Neural cell (in vitro differentiated cells): ENCODE measurements at regions not wholly inside any gene's neighbourhood (a gene's known extent, or its start where the extent isn't known, plus 50 kb on each side); places are given as distances from the start of the nearest gene placed in this dataset.

ENCODE experiments used
- H2AFZ ChIP-seq: fragments of 200-600, 300-800 bp; sonication (generic), shearing (Covaris generic); 2 replicates; pipeline ENCODE4 v1.6.0; 2014; ENCODE audit warnings: low read depth, mild to moderate bottlenecking, antibody characterized with exemption, low read length, moderate library complexity
- H3F3A ChIP-seq: fragments of 200-600 bp; shearing (Covaris generic); 2 replicates; pipeline ENCODE4 v1.6.1; 2016; ENCODE audit warnings: mild to moderate bottlenecking, moderate library complexity, mixed read lengths, antibody characterized with exemption, low read length; ENCODE audit not compliant: insufficient read depth, poor library complexity, severe bottlenecking
- H3K27ac ChIP-seq: fragments of 200-600, 300-800 bp; sonication (generic), shearing (Covaris generic); 2 replicates; pipeline ENCODE4 v1.5.1; 2014; ENCODE audit warnings: mild to moderate bottlenecking, low read length, moderate library complexity
- H3K27me3 ChIP-seq: fragments of 300-800, 200-600 bp; sonication (generic), shearing (Covaris generic); 2 replicates; pipeline ENCODE4 v1.6.0; 2014; ENCODE audit warnings: mild to moderate bottlenecking, low read depth, low read length, moderate library complexity; ENCODE audit not compliant: insufficient read depth
- H3K36me3 ChIP-seq: fragments of 300-800, 200-600 bp; sonication (generic), shearing (Covaris generic); 2 replicates; pipeline ENCODE4 v1.5.1; 2014; ENCODE audit warnings: mild to moderate bottlenecking, antibody characterized with exemption, low read length, moderate library complexity; ENCODE audit not compliant: insufficient read depth
- H3K4me2 ChIP-seq: fragments of 300-800, 200-600 bp; sonication (generic), shearing (Covaris generic); 2 replicates; pipeline ENCODE4 v1.6.0; 2014; ENCODE audit warnings: mild to moderate bottlenecking, low read length
- H3K4me3 ChIP-seq: fragments of 300-800, 200-600 bp; sonication (generic), shearing (Covaris generic); 2 replicates; pipeline ENCODE4 v1.5.1; 2014; ENCODE audit warnings: mild to moderate bottlenecking, low read length, moderate library complexity
- H3K79me2 ChIP-seq: fragments of 200-600 bp; shearing (Covaris generic); replicated peaks from 2 replicates; pipeline ENCODE4 v1.6.0; 2014; ENCODE audit warnings: mild to moderate bottlenecking, low read length, moderate library complexity; ENCODE audit not compliant: insufficient read depth
- H3K9ac ChIP-seq: fragments of 300-800, 200-600 bp; sonication (generic), shearing (Covaris generic); 2 replicates; pipeline ENCODE4 v1.6.1; 2016; ENCODE audit warnings: mild to moderate bottlenecking, low read length, mixed read lengths
- H3K9me2 ChIP-seq: fragments of 200-600 bp; shearing (Covaris generic); 2 replicates; pipeline ENCODE4 v1.6.1; 2016; ENCODE audit warnings: mild to moderate bottlenecking, low read length, mixed read lengths; ENCODE audit not compliant: insufficient read depth
- H3K9me3 ChIP-seq: fragments of 200-600, 300-800 bp; sonication (generic), shearing (Covaris generic); 2 replicates; pipeline ENCODE4 v1.6.1; 2016; ENCODE audit warnings: mild to moderate bottlenecking, mixed run types, low read length, moderate library complexity, mixed read lengths
- H4K20me1 ChIP-seq: fragments of 200-600 bp; shearing (Covaris generic); 2 replicates; pipeline ENCODE4 v1.6.1; 2016; ENCODE audit warnings: mild to moderate bottlenecking, mixed run types; ENCODE audit not compliant: insufficient read depth
- EP300 ChIP-seq: fragments of 450-650 bp; conservative IDR thresholded peaks from 2 replicates; pipeline ENCODE4 v1.6.1; 2014; ENCODE audit warnings: antibody characterized with exemption, mild to moderate bottlenecking, moderate library complexity; ENCODE audit not compliant: poor library complexity, severe bottlenecking
- EZH2 ChIP-seq: fragments of 200-600, 300-800 bp; shearing (Covaris generic), sonication (generic); IDR thresholded peaks from 2 replicates; pipeline ENCODE4 v1.6.1; 2014; ENCODE audit warnings: antibody characterized with exemption, low read length, borderline replicate concordance, mild to moderate bottlenecking; ENCODE audit not compliant: insufficient read depth, poor library complexity, severe bottlenecking
- MXI1 ChIP-seq: fragments of 450-650 bp; conservative IDR thresholded peaks from 2 replicates; pipeline ENCODE4 v1.6.1; 2014; ENCODE audit warnings: antibody characterized with exemption, mild to moderate bottlenecking; ENCODE audit not compliant: poor library complexity, severe bottlenecking
- POLR2AphosphoS5 ChIP-seq: IDR thresholded peaks from 2 replicates; pipeline ENCODE4 v1.6.1; 2012
- RAD21 ChIP-seq: fragments of 450-650 bp; conservative IDR thresholded peaks from 2 replicates; pipeline ENCODE4 v1.6.1; 2014; ENCODE audit warnings: antibody characterized with exemption, mild to moderate bottlenecking, moderate library complexity
- REST ChIP-seq: IDR thresholded peaks from 2 replicates; pipeline ENCODE4 v1.6.1; 2012; ENCODE audit warnings: borderline replicate concordance
- SMC3 ChIP-seq: fragments of 450-650 bp; conservative IDR thresholded peaks from 2 replicates; pipeline ENCODE4 v1.6.1; 2014; ENCODE audit warnings: antibody characterized with exemption, mild to moderate bottlenecking, moderate library complexity; ENCODE audit not compliant: poor library complexity
- TAF1 ChIP-seq: IDR thresholded peaks from 2 replicates; pipeline ENCODE4 v1.6.1; 2012; ENCODE audit warnings: low read depth
- TF ChIP-seq, protein P1 (sequence below): fragments of 450-650 bp; IDR thresholded peaks from 2 replicates; pipeline ENCODE4 v1.5.1; 2014; ENCODE audit warnings: antibody characterized with exemption, mild to moderate bottlenecking, moderate library complexity; ENCODE audit not compliant: poor library complexity, severe bottlenecking

- Histone ChIP-seq H3K9me3 (no peaks in the 10 kb centered on the region), H3F3A (no peaks in the 10 kb centered on the region), H3K36me3 (no peaks in the 10 kb centered on the region), H4K20me1 (no peaks in the 10 kb centered on the region), H2AFZ (no peak overlapping the region), H3K9me2 (no peaks in the 10 kb centered on the region), H3K79me2 (no peaks in the 10 kb centered on the region), H3K27ac (no peak overlapping the region), H3K4me2 (no peak overlapping the region), H3K4me3 (no peak overlapping the region), H3K27me3 (no peaks in the 10 kb centered on the region), H3K9ac (no peak overlapping the region)
- TF ChIP-seq, protein P1, sequence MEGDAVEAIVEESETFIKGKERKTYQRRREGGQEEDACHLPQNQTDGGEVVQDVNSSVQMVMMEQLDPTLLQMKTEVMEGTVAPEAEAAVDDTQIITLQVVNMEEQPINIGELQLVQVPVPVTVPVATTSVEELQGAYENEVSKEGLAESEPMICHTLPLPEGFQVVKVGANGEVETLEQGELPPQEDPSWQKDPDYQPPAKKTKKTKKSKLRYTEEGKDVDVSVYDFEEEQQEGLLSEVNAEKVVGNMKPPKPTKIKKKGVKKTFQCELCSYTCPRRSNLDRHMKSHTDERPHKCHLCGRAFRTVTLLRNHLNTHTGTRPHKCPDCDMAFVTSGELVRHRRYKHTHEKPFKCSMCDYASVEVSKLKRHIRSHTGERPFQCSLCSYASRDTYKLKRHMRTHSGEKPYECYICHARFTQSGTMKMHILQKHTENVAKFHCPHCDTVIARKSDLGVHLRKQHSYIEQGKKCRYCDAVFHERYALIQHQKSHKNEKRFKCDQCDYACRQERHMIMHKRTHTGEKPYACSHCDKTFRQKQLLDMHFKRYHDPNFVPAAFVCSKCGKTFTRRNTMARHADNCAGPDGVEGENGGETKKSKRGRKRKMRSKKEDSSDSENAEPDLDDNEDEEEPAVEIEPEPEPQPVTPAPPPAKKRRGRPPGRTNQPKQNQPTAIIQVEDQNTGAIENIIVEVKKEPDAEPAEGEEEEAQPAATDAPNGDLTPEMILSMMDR = no peak
- no peak for TF ChIP-seq SMC3
- no peak for TF ChIP-seq REST
- no peak for TF ChIP-seq RAD21
- TF ChIP-seq EP300 = no peak
- no peak for TF ChIP-seq EZH2
- TF ChIP-seq MXI1 = no peak
- TF ChIP-seq TAF1 = no peak
- TF ChIP-seq POLR2AphosphoS5 = no peak
Measured at GRCh38 chr9:14023285-14023684, 290.7 kb downstream of the NFIB start.

GRCh38 chr9:14021871-14022525 is 291.9 kb downstream of the NFIB start:
- no peak overlapping the region for H3K4me2 ChIP-seq
- H3K79me2 ChIP-seq = no peaks in the 10 kb centered on the region
- no peak overlapping the region for H3K9ac ChIP-seq
- H3K36me3 ChIP-seq = no peaks in the 10 kb centered on the region
- H3K27ac ChIP-seq = no peak overlapping the region
- H3K27me3 ChIP-seq = no peaks in the 10 kb centered on the region
- TF ChIP-seq REST (no peak), SMC3 (no peak), MXI1 (no peak), EZH2 (no peak), POLR2AphosphoS5 (no peak), EP300 (no peak), TAF1 (no peak), RAD21 (no peak)
- TF ChIP-seq, protein P1 = no peak
- H4K20me1 ChIP-seq = no peaks in the 10 kb centered on the region
- H3F3A ChIP-seq = no peaks in the 10 kb centered on the region
- H3K9me2 ChIP-seq = no peaks in the 10 kb centered on the region
- H3K9me3 ChIP-seq = no peaks in the 10 kb centered on the region
- H3K4me3 ChIP-seq = no peak overlapping the region
- H2AFZ ChIP-seq = no peak overlapping the region
